ENCODE measurements at regions not wholly inside any gene's neighbourhood (a gene's known extent, or its start where the extent isn't known, plus 50 kb on each side); places are given as distances from the start of the nearest gene placed in this dataset.

DNA sequence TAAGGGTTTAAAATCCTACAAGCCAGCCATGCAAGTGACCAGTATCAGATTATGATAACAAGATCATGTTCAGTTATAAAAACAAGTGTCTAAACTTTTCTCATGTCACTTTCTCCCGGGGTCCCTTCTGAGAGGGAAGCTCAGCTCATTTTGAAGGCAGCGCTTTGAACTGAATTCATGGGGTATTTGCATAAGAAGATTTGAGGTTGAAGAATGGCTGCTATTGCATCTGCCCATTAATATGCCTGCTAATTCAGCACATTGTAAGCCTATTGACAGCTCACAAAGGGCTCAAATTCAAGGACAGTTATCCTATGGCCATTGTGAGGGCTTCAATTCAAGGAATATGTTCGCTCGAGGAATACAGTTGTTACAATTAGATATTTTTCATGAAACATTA is 290.2 kb upstream of the IRX3 start:
- in situ Hi-C loops (cut with HindIII; ENCODE audit: low pct_unique_long_range_greater_than_20kb, low sequenced_read_pairs), result no loop called here
- no peaks in the 10 kb centered on the region for H3K9me3 ChIP-seq (ENCODE audit: control insufficient read depth, insufficient read depth, low read depth, low read length)

DNA sequence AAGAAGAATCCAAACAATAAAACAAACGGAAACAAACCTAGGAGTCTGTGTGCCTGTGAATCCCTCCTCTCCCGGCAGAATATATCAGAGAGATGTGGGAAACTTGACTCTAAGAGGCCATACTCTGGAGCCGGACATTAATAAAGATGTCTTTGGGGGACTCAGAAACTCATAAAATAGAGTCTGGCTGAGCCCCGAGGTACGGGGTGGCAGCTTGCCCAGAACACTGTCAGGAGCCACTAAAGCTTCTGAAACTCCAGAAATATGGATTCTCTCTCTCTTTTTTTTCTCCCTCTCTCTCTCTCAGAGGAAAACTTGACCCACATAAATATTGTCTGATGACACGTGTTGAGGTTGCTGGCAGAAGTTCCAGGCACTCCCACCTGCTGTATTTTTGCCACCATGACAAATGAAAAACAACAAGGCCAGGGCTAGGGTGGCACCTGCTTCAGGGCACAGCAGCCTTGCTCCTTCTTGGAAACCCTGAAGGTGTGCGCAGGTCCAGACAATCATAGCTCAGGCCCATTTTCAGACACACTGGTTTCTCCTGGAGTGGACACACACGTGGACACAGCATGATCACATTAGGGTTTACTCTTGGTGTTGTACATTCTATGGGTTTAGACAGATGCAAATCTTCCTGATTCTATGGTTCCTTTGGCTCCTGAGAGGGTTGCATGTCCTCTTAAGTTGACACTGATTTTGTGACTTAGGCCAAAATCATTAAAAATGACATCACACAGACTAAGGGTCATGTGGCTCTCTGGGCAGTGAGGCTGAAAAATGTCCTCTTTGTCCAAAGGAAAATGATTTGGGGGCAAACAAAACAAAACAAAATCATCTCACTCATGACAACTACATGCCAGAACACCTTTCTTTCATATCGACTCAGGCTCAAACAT is 282.6 kb upstream of the IRX3 start:
- no TSS peak for BruUV-seq (replicated peaks)
- Histone ChIP-seq H3K4me3 (ENCODE audit: low read depth in 2 of 2, low read length in 2 of 2) (no peak overlapping the region), H3K36me3 (ENCODE audit: control insufficient read depth, insufficient read depth, low read length) (no peaks in the 10 kb centered on the region), H3K27me3 (ENCODE audit: control insufficient read depth, insufficient read depth, low read length) (no peaks in the 10 kb centered on the region), H3K9me3 (ENCODE audit: control insufficient read depth, insufficient read depth, low read depth, low read length) (no peaks in the 10 kb centered on the region), H3K4me1 (ENCODE audit: control insufficient read depth, insufficient read depth, low read length) (no peaks in the 10 kb centered on the region), H3K27ac (ENCODE audit: low read length) (no peak overlapping the region)
- ATAC-seq (no peak), DNase-seq (ENCODE audit: low read depth, low spot score) (no peak)
- intact Hi-C loops (cut with micrococcal nuclease; ENCODE audit: unreplicated experiment), result no loop called here
- in situ Hi-C loops (cut with HindIII; ENCODE audit: low pct_unique_long_range_greater_than_20kb, low sequenced_read_pairs), result no loop called here
- ChIA-PET POLR2A (no interaction called here), CTCF (no interaction called here)
- TF ChIP-seq SIN3A (IDR thresholded peaks at IDR 0.05; ENCODE audit: borderline replicate concordance, insufficient read depth, low read depth, low read length) (no peak), TCF7L2 (IDR thresholded peaks at IDR 0.05; ENCODE audit: low read depth, low read length) (no peak), POLR2AphosphoS5 (IDR thresholded peaks at IDR 0.05; ENCODE audit: low read depth, low read length) (no peak)
- TF ChIP-seq, protein P1, sequence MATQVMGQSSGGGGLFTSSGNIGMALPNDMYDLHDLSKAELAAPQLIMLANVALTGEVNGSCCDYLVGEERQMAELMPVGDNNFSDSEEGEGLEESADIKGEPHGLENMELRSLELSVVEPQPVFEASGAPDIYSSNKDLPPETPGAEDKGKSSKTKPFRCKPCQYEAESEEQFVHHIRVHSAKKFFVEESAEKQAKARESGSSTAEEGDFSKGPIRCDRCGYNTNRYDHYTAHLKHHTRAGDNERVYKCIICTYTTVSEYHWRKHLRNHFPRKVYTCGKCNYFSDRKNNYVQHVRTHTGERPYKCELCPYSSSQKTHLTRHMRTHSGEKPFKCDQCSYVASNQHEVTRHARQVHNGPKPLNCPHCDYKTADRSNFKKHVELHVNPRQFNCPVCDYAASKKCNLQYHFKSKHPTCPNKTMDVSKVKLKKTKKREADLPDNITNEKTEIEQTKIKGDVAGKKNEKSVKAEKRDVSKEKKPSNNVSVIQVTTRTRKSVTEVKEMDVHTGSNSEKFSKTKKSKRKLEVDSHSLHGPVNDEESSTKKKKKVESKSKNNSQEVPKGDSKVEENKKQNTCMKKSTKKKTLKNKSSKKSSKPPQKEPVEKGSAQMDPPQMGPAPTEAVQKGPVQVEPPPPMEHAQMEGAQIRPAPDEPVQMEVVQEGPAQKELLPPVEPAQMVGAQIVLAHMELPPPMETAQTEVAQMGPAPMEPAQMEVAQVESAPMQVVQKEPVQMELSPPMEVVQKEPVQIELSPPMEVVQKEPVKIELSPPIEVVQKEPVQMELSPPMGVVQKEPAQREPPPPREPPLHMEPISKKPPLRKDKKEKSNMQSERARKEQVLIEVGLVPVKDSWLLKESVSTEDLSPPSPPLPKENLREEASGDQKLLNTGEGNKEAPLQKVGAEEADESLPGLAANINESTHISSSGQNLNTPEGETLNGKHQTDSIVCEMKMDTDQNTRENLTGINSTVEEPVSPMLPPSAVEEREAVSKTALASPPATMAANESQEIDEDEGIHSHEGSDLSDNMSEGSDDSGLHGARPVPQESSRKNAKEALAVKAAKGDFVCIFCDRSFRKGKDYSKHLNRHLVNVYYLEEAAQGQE (IDR thresholded peaks at IDR 0.05; ENCODE audit: insufficient read depth in 1 of 2, low read depth in 2 of 2, low read length in 1 of 2), result no peak
- TF ChIP-seq, protein P2, sequence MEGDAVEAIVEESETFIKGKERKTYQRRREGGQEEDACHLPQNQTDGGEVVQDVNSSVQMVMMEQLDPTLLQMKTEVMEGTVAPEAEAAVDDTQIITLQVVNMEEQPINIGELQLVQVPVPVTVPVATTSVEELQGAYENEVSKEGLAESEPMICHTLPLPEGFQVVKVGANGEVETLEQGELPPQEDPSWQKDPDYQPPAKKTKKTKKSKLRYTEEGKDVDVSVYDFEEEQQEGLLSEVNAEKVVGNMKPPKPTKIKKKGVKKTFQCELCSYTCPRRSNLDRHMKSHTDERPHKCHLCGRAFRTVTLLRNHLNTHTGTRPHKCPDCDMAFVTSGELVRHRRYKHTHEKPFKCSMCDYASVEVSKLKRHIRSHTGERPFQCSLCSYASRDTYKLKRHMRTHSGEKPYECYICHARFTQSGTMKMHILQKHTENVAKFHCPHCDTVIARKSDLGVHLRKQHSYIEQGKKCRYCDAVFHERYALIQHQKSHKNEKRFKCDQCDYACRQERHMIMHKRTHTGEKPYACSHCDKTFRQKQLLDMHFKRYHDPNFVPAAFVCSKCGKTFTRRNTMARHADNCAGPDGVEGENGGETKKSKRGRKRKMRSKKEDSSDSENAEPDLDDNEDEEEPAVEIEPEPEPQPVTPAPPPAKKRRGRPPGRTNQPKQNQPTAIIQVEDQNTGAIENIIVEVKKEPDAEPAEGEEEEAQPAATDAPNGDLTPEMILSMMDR (IDR thresholded peaks at IDR 0.05), result no peak

More for the DNA sequence above, 290.2 kb upstream of the IRX3 start:
- Histone ChIP-seq H3K4me3 (ENCODE audit: low read depth in 2 of 2, low read length in 2 of 2) (no peak overlapping the region), H3K27ac (ENCODE audit: low read length) (no peak overlapping the region), H3K4me1 (ENCODE audit: control insufficient read depth, insufficient read depth, low read length) (no peaks in the 10 kb centered on the region), H3K36me3 (ENCODE audit: control insufficient read depth, insufficient read depth, low read length) (no peaks in the 10 kb centered on the region), H3K27me3 (ENCODE audit: control insufficient read depth, insufficient read depth, low read length) (no peaks in the 10 kb centered on the region)
- TF ChIP-seq, protein P2 (IDR thresholded peaks at IDR 0.05), result no peak
- TF ChIP-seq SIN3A (IDR thresholded peaks at IDR 0.05; ENCODE audit: borderline replicate concordance, insufficient read depth, low read depth, low read length) (no peak), POLR2AphosphoS5 (IDR thresholded peaks at IDR 0.05; ENCODE audit: low read depth, low read length) (no peak), TCF7L2 (IDR thresholded peaks at IDR 0.05; ENCODE audit: low read depth, low read length) (no peak)
- TF ChIP-seq, protein P1 (IDR thresholded peaks at IDR 0.05; ENCODE audit: insufficient read depth in 1 of 2, low read depth in 2 of 2, low read length in 1 of 2), result no peak
- intact Hi-C loops (cut with micrococcal nuclease; ENCODE audit: unreplicated experiment), result no loop called here
- ChIA-PET POLR2A (no interaction called here), CTCF (no interaction called here)
- no TSS peak for BruUV-seq (replicated peaks)
- DNase-seq (ENCODE audit: low read depth, low spot score), result no peak
- ATAC-seq, result no peak
